HG03064 (cell line): ENCODE measurements at regions not wholly inside any gene's neighbourhood (a gene's known extent, or its start where the extent isn't known, plus 50 kb on each side); places are given as distances from the start of the nearest gene placed in this dataset.
"Not testable (repeated sequence)": the region's sequence is repeated elsewhere in the genome, so short reads cannot be mapped to it uniquely, and the experiment has no call there.

ENCODE experiments used
- ATAC-seq: cut with Tn5 transposase; IDR thresholded peaks from one replicate; pipeline ENCODE4 v1.9.1; 2021; ENCODE audit warnings: low read depth; ENCODE audit not compliant: unreplicated experiment

- ATAC-seq: not testable (repeated sequence)
These were observed 122.4 kb downstream of the NPIPB11 start for GRCh38 chr16:29284159-29284558.

GRCh38 chr16:29278097-29278871 lies 128.2 kb downstream of the NPIPB11 start:
- not testable (repeated sequence) for ATAC-seq

- not testable (repeated sequence) for ATAC-seq
These were observed 130.1 kb downstream of the NPIPB11 start for GRCh38 chr16:29276446-29276845.

- ATAC-seq: not testable (repeated sequence)
These were observed 132.2 kb downstream of the NPIPB11 start for GRCh38 chr16:29274055-29275035.

GRCh38 chr16:29273298-29274054 lies 133.0 kb downstream of the NPIPB11 start:
- ATAC-seq: not testable (repeated sequence)

- not testable (repeated sequence) for ATAC-seq
These were observed 134.5 kb downstream of the NPIPB11 start for GRCh38 chr16:29271721-29272675.

- not testable (repeated sequence) for ATAC-seq
These were observed 135.6 kb downstream of the NPIPB11 start for GRCh38 chr16:29270923-29271322.

- not testable (repeated sequence) for ATAC-seq
These were observed 136.5 kb downstream of the NPIPB11 start for GRCh38 chr16:29270033-29270432.

GRCh38 chr16:29269192-29269811 lies 137.2 kb downstream of the NPIPB11 start:
- ATAC-seq: not testable (repeated sequence)

- ATAC-seq: not testable (repeated sequence)
These were observed 137.7 kb downstream of the NPIPB11 start for GRCh38 chr16:29268785-29269191.

- ATAC-seq: not testable (repeated sequence)
These were observed 138.2 kb downstream of the NPIPB11 start for GRCh38 chr16:29268348-29268747.

- not testable (repeated sequence) for ATAC-seq
These were observed 138.6 kb downstream of the NPIPB11 start for GRCh38 chr16:29267891-29268290.

- ATAC-seq: not testable (repeated sequence)
These were observed 139.4 kb downstream of the NPIPB11 start for GRCh38 chr16:29267055-29267619.

GRCh38 chr16:29266612-29267011 lies 139.9 kb downstream of the NPIPB11 start:
- not testable (repeated sequence) for ATAC-seq

- not testable (repeated sequence) for ATAC-seq
These were observed 141.2 kb downstream of the NPIPB11 start for GRCh38 chr16:29265255-29265853.

GRCh38 chr16:29264080-29264837 lies 142.3 kb downstream of the NPIPB11 start:
- not testable (repeated sequence) for ATAC-seq

GRCh38 chr16:29262725-29263124 lies 143.8 kb downstream of the NPIPB11 start:
- not testable (repeated sequence) for ATAC-seq
